HFF-Myc (cell line): ENCODE measurements at regions not wholly inside any gene's neighbourhood (a gene's known extent, or its start where the extent isn't known, plus 50 kb on each side); places are given as distances from the start of the nearest gene placed in this dataset.

ENCODE experiments used
- DNase-seq: peaks from one replicate; pipeline ENCODE4 v3.0.0-alpha.2; 2011; ENCODE audit warnings: low read depth; ENCODE audit errors: extremely low read depth
- H3K4me3 ChIP-seq: replicated peaks from 2 replicates; pipeline ENCODE4 v1.5.1; 2011; ENCODE audit warnings: low read depth, mild to moderate bottlenecking, control low read depth, low read length
- TF ChIP-seq, protein P1 (sequence below): IDR thresholded peaks from 2 replicates; pipeline ENCODE4 v1.5.1; 2012; ENCODE audit warnings: mild to moderate bottlenecking, low read depth, low read length, control low read depth; ENCODE audit errors: missing control alignments

DNA sequence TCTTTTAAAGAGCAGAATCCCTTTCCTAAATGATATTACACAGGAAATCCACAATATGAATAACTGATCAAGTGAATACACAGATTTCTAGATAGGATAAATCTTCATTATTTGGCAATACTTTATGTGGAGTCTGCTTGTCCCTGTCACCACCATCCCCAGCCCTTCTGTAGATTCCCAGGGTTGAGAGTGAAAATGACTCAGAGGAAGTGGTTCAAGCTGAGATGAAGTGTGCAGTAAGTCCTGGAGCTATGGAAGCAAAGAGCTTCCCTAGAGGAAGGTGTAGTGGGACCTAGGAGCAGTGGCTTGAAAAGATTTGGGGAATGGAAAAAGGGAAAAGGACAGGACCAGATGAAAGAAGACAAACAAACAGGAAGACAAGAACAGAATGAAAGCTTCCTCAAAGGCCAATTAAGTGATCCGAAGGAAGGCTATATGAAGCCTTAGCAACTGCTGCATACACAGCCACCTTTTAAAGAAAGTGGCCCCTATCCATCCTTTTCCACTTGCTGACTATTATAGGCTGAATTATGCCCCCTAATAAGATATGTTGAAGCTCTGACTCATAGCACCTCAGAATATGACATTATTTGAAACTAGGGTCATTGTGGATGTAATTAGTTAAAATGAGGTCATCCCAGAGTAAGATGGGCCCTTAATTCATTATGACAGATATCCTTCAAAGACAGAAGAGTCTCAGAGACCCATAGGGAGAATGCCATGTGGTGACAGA, 96.5 kb upstream of the CAMK1G start:
- TF ChIP-seq, protein P1, sequence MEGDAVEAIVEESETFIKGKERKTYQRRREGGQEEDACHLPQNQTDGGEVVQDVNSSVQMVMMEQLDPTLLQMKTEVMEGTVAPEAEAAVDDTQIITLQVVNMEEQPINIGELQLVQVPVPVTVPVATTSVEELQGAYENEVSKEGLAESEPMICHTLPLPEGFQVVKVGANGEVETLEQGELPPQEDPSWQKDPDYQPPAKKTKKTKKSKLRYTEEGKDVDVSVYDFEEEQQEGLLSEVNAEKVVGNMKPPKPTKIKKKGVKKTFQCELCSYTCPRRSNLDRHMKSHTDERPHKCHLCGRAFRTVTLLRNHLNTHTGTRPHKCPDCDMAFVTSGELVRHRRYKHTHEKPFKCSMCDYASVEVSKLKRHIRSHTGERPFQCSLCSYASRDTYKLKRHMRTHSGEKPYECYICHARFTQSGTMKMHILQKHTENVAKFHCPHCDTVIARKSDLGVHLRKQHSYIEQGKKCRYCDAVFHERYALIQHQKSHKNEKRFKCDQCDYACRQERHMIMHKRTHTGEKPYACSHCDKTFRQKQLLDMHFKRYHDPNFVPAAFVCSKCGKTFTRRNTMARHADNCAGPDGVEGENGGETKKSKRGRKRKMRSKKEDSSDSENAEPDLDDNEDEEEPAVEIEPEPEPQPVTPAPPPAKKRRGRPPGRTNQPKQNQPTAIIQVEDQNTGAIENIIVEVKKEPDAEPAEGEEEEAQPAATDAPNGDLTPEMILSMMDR: no peak
- no peak for DNase-seq
- no peak overlapping the region for H3K4me3 ChIP-seq

DNA sequence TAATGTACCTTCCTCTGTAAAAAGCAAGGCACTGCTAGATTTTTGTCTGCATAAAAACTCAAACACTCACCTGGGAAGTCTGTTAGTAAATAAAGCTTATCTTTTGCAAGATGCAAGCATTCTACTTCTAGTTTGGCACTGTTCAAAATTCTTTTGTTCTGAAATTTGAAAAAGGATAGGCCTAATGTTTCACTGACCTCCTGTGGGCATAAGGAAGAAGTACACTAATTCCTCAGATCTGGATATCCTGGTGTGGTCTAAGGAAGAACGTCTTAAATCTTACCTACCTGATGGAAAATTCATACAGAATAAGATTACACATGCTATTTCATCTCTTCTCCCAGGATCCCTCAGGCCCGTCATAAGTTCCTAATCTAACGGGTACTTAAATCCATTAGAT, 93.5 kb upstream of the CAMK1G start:
- no peak overlapping the region for H3K4me3 ChIP-seq
- TF ChIP-seq, protein P1: no peak
- no peak for DNase-seq

DNA sequence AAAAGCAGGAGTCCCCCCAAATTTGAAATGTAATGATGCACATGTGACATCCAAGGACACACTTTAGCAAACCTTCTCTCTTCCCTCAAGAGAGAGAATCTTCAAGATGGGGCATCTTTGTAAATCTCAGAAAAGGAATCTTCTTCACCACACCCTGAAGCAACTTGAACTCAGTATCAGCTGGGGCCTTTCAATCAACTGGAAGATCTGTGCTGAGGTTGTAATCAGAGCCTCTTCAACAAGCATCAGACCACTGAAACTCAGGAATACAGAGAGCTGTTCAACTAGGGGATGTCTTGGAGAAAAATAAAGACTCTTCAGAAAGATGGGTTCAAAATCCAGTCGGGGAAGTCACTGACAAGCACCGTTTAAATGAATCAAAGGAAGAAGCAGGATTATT, 92.5 kb upstream of the CAMK1G start:
- TF ChIP-seq, protein P1: no peak
- no peak for DNase-seq
- no peak overlapping the region for H3K4me3 ChIP-seq

DNA sequence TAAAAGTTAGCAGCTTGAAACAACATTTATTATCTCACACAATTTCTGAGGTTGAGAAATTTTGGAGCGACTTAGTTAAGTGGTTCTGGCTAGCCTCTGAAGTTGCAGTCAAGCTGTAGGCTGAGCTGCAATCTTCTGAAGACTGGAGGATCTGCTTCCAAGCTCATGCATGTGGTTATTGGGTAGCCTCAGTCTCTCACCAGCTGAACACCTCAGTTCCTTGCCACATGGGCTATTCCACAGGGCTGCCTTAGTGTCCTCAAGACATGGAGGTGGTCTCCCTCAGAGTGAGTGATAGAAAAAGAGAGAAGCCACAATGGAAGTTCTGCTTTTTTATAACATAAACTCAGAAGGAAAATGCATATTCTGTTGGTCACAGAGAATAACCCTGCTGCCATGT, 92.0 kb upstream of the CAMK1G start:
- H3K4me3 ChIP-seq: no peak overlapping the region
- no peak for DNase-seq
- TF ChIP-seq, protein P1: no peak

DNA sequence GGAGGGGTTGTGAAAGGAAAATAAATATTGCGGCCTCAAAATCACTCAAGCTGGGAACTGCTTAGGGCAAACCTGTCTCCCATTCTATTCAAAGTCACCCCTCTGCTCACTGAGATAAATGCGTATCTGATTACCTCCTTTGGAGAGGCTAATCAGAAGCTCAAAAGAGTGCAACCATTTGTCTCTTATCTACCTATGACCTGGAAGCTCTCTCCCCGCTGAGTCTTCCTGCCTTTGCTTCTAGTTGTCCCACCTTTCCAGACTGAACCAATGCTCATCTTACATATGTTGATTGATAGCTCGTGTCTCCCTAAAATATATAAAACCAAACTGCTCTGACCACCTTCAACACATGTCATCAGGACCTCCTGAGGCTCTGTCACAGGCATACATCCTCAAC, 91.6 kb upstream of the CAMK1G start:
- TF ChIP-seq, protein P1: no peak
- no peak for DNase-seq
- H3K4me3 ChIP-seq: no peak overlapping the region

DNA sequence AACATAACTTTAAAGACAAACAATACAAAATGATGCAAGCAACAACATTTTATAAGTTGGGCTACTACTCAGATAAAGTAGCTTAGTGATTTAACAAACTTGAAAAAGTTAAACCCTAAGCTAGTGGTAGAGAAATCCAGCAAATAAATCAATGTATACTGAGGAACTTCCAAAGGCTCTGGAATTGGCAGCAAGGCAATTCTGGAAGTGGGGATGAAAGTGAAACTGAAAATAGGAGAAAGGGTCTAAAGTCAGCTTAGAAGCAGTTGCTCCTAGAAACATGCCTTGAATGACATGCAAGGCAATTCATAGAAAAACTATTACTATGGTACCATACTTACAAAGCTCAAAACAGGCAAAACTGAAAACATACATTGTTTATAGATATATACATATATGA, 90.0 kb upstream of the CAMK1G start:
- DNase-seq: no peak
- H3K4me3 ChIP-seq: no peak overlapping the region
- TF ChIP-seq, protein P1: no peak

DNA sequence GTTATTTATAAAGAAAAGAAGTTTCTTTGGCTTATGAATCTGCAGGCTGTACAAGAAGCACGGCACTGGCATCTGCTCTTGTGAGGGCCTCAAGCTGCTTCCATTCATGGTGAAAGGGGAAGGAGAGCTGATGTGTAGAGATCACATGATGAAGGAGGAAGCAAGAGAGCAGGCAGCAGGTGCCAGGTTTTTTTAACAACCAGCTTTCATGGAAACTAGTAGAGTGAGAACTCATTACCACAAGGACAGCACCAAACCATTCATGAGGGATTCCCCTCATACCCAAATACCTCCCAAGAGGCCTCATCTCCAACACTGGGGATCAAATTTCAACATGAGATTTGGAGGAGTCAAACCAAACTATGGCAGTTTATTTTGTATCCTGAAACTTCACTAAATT, 85.8 kb upstream of the CAMK1G start:
- DNase-seq: no peak
- TF ChIP-seq, protein P1: no peak
- no peak overlapping the region for H3K4me3 ChIP-seq
